ENCODE measurements at regions not wholly inside any gene's neighbourhood (a gene's known extent, or its start where the extent isn't known, plus 50 kb on each side); places are given as distances from the start of the nearest gene placed in this dataset.
A peak's percentile ranks its signal among the peaks of the same experiment; 100 is the strongest.

DNA sequence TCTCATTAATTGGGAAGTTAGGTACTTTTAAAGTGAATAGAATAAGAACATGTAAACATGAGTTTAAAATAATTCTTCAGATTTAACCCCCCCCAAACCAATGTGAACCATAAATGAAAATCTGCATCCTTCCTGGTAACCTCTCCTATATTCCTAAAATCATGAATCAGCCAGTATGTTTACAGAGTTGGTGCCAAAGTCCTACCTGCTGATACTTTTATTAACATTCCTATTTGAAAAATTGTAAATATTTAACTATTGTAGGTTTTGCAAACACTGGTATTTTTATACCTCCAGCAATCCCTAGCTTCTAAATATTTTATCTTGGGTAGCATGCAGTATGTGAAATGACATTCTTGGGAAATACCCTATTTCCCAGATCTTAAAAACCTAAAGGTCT, 278.2 kb downstream of the RAB38 start:
- TF ChIP-seq, protein P1, sequence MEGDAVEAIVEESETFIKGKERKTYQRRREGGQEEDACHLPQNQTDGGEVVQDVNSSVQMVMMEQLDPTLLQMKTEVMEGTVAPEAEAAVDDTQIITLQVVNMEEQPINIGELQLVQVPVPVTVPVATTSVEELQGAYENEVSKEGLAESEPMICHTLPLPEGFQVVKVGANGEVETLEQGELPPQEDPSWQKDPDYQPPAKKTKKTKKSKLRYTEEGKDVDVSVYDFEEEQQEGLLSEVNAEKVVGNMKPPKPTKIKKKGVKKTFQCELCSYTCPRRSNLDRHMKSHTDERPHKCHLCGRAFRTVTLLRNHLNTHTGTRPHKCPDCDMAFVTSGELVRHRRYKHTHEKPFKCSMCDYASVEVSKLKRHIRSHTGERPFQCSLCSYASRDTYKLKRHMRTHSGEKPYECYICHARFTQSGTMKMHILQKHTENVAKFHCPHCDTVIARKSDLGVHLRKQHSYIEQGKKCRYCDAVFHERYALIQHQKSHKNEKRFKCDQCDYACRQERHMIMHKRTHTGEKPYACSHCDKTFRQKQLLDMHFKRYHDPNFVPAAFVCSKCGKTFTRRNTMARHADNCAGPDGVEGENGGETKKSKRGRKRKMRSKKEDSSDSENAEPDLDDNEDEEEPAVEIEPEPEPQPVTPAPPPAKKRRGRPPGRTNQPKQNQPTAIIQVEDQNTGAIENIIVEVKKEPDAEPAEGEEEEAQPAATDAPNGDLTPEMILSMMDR (IDR thresholded peaks at IDR 0.05) = no peak

- TF ChIP-seq, protein P1 (IDR thresholded peaks at IDR 0.05) = no peak
These were observed 280.3 kb downstream of the RAB38 start for GRCh38 chr11:87894961-87895360.

GRCh38 chr11:87892291-87892690, 283.0 kb downstream of the RAB38 start:
- TF ChIP-seq, protein P1 (IDR thresholded peaks at IDR 0.05) = no peak

DNA sequence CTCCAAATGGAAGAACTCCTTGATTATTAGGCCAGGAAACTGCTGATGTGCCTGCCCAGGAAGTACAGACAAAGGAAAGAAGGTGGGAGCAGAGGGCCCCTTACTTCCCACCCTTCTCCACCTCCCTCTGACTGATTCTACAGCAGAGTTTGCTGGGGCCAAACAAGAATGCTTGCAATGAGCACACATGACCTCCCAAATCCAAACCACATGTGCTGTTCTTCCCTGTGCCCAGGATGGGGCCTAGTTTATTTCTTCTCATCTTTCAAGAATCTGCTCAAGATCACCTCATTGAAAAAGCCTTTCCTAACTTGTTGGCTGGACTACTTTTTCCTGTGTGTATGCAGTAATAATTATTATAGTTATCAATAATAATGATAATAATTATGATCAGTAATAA, 286.1 kb downstream of the RAB38 start:
- TF ChIP-seq, protein P1 (IDR thresholded peaks at IDR 0.05) = no peak

DNA sequence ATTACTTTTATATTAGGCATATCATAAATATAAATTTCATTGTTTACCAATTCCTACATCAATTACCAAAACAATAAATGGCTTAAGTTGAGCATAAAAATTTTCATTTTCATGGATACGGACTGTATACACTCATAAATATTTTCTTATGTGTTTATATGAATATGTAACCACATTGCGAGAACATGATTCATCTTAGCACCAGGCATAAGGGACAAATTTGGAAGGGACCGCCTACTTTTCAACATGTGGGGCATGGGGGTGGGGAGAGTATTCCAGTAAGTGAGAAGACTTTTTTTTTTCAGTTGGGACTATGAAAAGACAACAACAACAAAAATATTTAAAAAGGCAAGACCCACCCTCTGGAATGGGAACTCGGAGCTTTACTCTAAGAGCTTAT, 296.1 kb downstream of the RAB38 start:
- TF ChIP-seq, protein P1 (IDR thresholded peaks at IDR 0.05) = no peak

GRCh38 chr11:87878373-87878825, 296.8 kb downstream of the RAB38 start:
- TF ChIP-seq, protein P1 (IDR thresholded peaks at IDR 0.05) = peak; percentile 52

DNA sequence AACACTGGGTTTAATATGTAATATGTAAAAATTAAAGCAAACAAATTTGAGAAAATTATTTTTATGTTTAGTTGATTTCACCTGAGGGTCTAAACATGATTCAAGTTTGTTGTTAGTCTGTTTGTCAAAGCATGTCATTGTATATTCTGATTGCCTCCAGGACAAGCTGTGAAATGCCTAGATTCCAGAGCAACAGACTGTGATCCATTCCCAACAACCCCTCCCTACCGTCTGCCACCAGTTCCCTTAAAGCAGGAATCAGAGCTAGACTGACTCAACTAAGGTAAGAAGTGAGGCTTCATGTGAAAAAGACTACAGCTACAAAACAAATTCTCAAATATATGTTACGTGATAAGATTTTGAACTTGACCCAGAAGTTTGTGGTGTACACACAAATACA, 304.2 kb downstream of the RAB38 start:
- TF ChIP-seq, protein P1 (IDR thresholded peaks at IDR 0.05) = no peak

DNA sequence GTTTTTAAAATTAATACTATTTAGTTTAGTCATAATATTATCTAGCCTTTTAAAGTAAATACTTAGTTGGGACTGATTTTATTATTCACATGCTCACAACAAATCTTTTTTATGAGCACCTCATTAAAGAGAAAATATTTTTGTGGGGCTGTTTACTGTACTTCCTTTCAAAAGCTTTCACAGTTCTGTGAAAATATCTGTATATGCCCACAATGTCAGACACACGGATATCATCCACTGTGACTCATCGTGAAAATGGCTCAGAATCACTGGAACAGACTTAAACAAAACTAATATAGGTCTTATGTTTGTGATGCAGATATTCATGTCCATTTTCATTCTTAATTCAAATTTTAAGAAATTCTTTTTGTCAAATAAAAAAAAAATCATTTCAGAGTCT, 305.2 kb downstream of the RAB38 start:
- TF ChIP-seq, protein P1 (IDR thresholded peaks at IDR 0.05) = no peak

All from LNCAP (cell line).